ENCODE measurements at regions not wholly inside any gene's neighbourhood (a gene's known extent, or its start where the extent isn't known, plus 50 kb on each side); places are given as distances from the start of the nearest gene placed in this dataset.
A peak's percentile ranks its signal among the peaks of the same experiment; 100 is the strongest.

- Histone ChIP-seq H3K4me3 (no peak overlapping the region), H3K4me1 (peaks cover 64% of the 10 kb centered on the region), H3K27me3 (no peaks in the 10 kb centered on the region), H3K36me3 (no peaks in the 10 kb centered on the region), H3K9me3 (replicated peaks) (no peaks in the 10 kb centered on the region; the same call in 1 of the 2 replicates), H3K27ac (peak overlapping the region; percentile 74; the same call in 1 of the 2 replicates)
- DNase-seq, result no peak
Observed at GRCh38 chr17:33982909-33983308, 272.2 kb upstream of the CCL2 start.

GRCh38 chr17:33983824-33984574, 271.1 kb upstream of the CCL2 start:
- peaks cover 2% of the 10 kb centered on the region; the same call in 1 of the 2 replicates for H3K9me3 ChIP-seq (replicated peaks)
- H3K4me3 ChIP-seq, result no peak overlapping the region
- H3K36me3 ChIP-seq, result no peaks in the 10 kb centered on the region
- no peak overlapping the region for H3K27ac ChIP-seq
- no peaks in the 10 kb centered on the region for H3K27me3 ChIP-seq
- H3K4me1 ChIP-seq, result peaks cover 59% of the 10 kb centered on the region
- DNase-seq, result no peak

- peaks cover 66% of the 10 kb centered on the region for H3K4me1 ChIP-seq
- no peak overlapping the region for H3K4me3 ChIP-seq
- H3K9me3 ChIP-seq (replicated peaks), result 0 out of 2 replicates have a peak, but pooled peaks cover 2% of the 10 kb centered on the region
- no peaks in the 10 kb centered on the region for H3K27me3 ChIP-seq
- no peak overlapping the region for H3K27ac ChIP-seq
- DNase-seq, result no peak
- no peaks in the 10 kb centered on the region for H3K36me3 ChIP-seq
Observed at GRCh38 chr17:33986088-33986487, 269.0 kb upstream of the CCL2 start.

- Histone ChIP-seq H3K9me3 (replicated peaks) (0 out of 2 replicates have a peak, but pooled peaks cover 2% of the 10 kb centered on the region), H3K36me3 (no peaks in the 10 kb centered on the region), H3K27me3 (no peaks in the 10 kb centered on the region), H3K4me3 (no peak overlapping the region), H3K4me1 (peaks cover 67% of the 10 kb centered on the region), H3K27ac (no peak overlapping the region)
- DNase-seq, result peak in 1 of 2 experiments; percentile 73
Observed at GRCh38 chr17:33986566-33986965, 268.5 kb upstream of the CCL2 start.

- no peak overlapping the region for H3K4me3 ChIP-seq
- peaks cover 65% of the 10 kb centered on the region for H3K4me1 ChIP-seq
- H3K27ac ChIP-seq, result no peak overlapping the region
- no peaks in the 10 kb centered on the region for H3K36me3 ChIP-seq
- 0 out of 2 replicates have a peak, but pooled peaks cover 2% of the 10 kb centered on the region for H3K9me3 ChIP-seq (replicated peaks)
- H3K27me3 ChIP-seq, result no peaks in the 10 kb centered on the region
- peak in 1 of 2 experiments; percentile 36 for DNase-seq
Observed at GRCh38 chr17:33987162-33987561, 267.9 kb upstream of the CCL2 start.

- H3K4me3 ChIP-seq, result no peak overlapping the region
- peak; percentile 97 to 99 for DNase-seq
- peaks cover 54% of the 10 kb centered on the region for H3K4me1 ChIP-seq
Observed at GRCh38 chr17:33989361-33990148, 265.5 kb upstream of the CCL2 start.

GRCh38 chr17:33990943-33991706, 264.0 kb upstream of the CCL2 start:
- Histone ChIP-seq H3K4me3 (no peak overlapping the region), H3K4me1 (peaks cover 48% of the 10 kb centered on the region), H3K9me3 (replicated peaks) (0 out of 2 replicates have a peak, but pooled peaks cover 2% of the 10 kb centered on the region), H3K36me3 (no peaks in the 10 kb centered on the region), H3K27ac (peak overlapping the region; percentile 90), H3K27me3 (no peaks in the 10 kb centered on the region)
- DNase-seq, result peak in 1 of 2 experiments; percentile 45

More at GRCh38 chr17:33989361-33990148, 265.5 kb upstream of the CCL2 start:
- Histone ChIP-seq H3K9me3 (replicated peaks) (0 out of 2 replicates have a peak, but pooled peaks cover 2% of the 10 kb centered on the region), H3K27ac (peak overlapping the region; percentile 90), H3K27me3 (no peaks in the 10 kb centered on the region), H3K36me3 (no peaks in the 10 kb centered on the region)

GRCh38 chr17:33992113-33992512, 263.0 kb upstream of the CCL2 start:
- Histone ChIP-seq H3K27me3 (no peaks in the 10 kb centered on the region), H3K36me3 (no peaks in the 10 kb centered on the region), H3K27ac (no peak overlapping the region), H3K4me1 (peaks cover 40% of the 10 kb centered on the region), H3K4me3 (no peak overlapping the region), H3K9me3 (replicated peaks) (0 out of 2 replicates have a peak, but pooled peaks cover 2% of the 10 kb centered on the region)
- DNase-seq, result no peak

- Histone ChIP-seq H3K27ac (no peak overlapping the region), H3K27me3 (no peaks in the 10 kb centered on the region), H3K36me3 (no peaks in the 10 kb centered on the region), H3K4me3 (no peak overlapping the region), H3K9me3 (replicated peaks) (peaks cover 10% of the 10 kb centered on the region; the same call in 1 of the 2 replicates), H3K4me1 (no peaks in the 10 kb centered on the region)
- no peak for DNase-seq
Observed at GRCh38 chr17:34000639-34001038, 254.4 kb upstream of the CCL2 start.

GRCh38 chr17:34001246-34001645, 253.8 kb upstream of the CCL2 start:
- H3K4me1 ChIP-seq, result no peaks in the 10 kb centered on the region
- H3K27me3 ChIP-seq, result no peaks in the 10 kb centered on the region
- no peak overlapping the region for H3K27ac ChIP-seq
- H3K9me3 ChIP-seq (replicated peaks), result peaks cover 10% of the 10 kb centered on the region; the same call in 1 of the 2 replicates
- H3K36me3 ChIP-seq, result no peaks in the 10 kb centered on the region
- no peak overlapping the region for H3K4me3 ChIP-seq
- DNase-seq, result no peak

- Histone ChIP-seq H3K36me3 (no peaks in the 10 kb centered on the region), H3K4me1 (no peaks in the 10 kb centered on the region), H3K27me3 (peaks cover 4% of the 10 kb centered on the region; the same call in 1 of the 2 replicates), H3K27ac (no peak overlapping the region), H3K4me3 (no peak overlapping the region), H3K9me3 (replicated peaks) (no peaks in the 10 kb centered on the region)
- DNase-seq, result no peak
Observed at GRCh38 chr17:34006126-34006525, 249.0 kb upstream of the CCL2 start.

- no peak for DNase-seq
- Histone ChIP-seq H3K36me3 (no peaks in the 10 kb centered on the region), H3K9me3 (replicated peaks) (no peaks in the 10 kb centered on the region), H3K27me3 (peaks cover 7% of the 10 kb centered on the region; the same call in 1 of the 2 replicates), H3K4me1 (no peaks in the 10 kb centered on the region), H3K27ac (no peak overlapping the region), H3K4me3 (no peak overlapping the region)
Observed at GRCh38 chr17:34008125-34008524, 247.0 kb upstream of the CCL2 start.

- Histone ChIP-seq H3K27ac (no peak overlapping the region), H3K9me3 (replicated peaks) (no peaks in the 10 kb centered on the region), H3K36me3 (no peaks in the 10 kb centered on the region), H3K27me3 (peaks cover 8% of the 10 kb centered on the region; the same call in 1 of the 2 replicates), H3K4me1 (no peaks in the 10 kb centered on the region), H3K4me3 (no peak overlapping the region)
- no peak for DNase-seq
Observed at GRCh38 chr17:34009912-34010311, 245.2 kb upstream of the CCL2 start.

GRCh38 chr17:34010534-34010933, 244.6 kb upstream of the CCL2 start:
- no peak for DNase-seq
- Histone ChIP-seq H3K27me3 (peaks cover 8% of the 10 kb centered on the region; the same call in 1 of the 2 replicates), H3K4me3 (no peak overlapping the region), H3K36me3 (no peaks in the 10 kb centered on the region), H3K9me3 (replicated peaks) (no peaks in the 10 kb centered on the region), H3K4me1 (no peaks in the 10 kb centered on the region), H3K27ac (no peak overlapping the region)

Data from SJCRH30 (cell line).